HG03159 (cell line): ENCODE measurements at regions not wholly inside any gene's neighbourhood (a gene's known extent, or its start where the extent isn't known, plus 50 kb on each side); places are given as distances from the start of the nearest gene placed in this dataset.

Source experiments
- ATAC-seq: cut with Tn5 transposase; IDR thresholded peaks from one replicate; pipeline ENCODE4 v1.9.1; 2021; ENCODE audit warnings: mild to moderate bottlenecking, moderate library complexity; ENCODE audit not compliant: unreplicated experiment

DNA sequence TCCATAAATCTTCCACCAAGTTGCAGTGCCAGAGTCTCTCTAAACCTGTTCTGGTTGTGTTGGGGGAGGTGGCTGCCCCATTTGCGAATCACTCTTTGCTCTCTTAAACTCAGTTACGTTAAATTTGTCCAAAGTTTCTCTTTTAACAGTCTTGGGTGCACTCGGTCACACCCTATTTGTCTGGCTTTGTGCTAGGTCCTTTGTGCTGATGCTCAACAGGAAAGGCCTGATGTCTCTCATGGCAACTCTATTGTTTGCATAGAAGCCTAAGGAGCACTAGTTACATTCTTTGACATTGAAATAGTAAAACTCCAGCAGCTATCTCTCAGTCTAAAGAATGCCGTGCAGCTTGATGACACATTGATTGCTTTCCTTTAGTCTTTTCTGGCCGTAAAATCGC is 105.1 kb downstream of the TRMT11 start:
- no peak for ATAC-seq

DNA sequence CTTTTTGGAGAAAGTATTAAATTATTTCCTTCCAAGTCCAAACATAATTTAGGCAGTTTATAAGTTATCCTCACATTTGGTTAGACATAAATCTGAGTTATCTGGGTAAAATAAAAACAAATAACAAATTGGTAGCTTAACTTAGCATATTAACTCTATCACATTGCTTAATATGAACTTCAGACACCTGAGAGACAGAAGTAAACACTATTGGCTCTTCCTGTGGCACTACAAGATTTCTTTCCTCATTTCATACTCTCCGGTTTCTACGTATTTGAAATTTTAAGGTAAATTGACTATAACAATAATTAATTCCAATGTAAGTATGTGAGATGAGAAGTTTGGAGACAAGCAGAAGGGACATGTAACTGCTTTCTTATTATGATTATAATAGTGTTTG is 106.8 kb downstream of the TRMT11 start:
- no peak for ATAC-seq

DNA sequence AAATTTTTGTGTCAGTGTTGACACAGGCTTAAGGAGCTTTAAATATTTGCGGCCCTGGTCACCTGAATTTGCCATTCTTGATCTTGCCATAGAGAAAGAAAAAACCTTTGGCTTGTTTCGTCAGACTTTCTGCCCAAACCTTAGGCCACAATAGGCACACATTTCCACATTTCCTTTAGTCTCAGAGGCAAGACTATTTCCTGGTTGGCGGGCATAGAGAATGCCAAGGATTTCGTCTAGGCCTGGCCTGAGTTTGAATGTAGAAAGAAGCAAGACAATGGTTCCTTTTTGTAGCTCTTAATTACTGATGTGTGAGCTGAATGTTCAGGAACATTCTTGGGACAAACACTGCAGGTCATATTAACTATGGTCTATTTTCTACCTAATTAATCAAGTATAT is 108.1 kb downstream of the TRMT11 start:
- ATAC-seq = no peak

DNA sequence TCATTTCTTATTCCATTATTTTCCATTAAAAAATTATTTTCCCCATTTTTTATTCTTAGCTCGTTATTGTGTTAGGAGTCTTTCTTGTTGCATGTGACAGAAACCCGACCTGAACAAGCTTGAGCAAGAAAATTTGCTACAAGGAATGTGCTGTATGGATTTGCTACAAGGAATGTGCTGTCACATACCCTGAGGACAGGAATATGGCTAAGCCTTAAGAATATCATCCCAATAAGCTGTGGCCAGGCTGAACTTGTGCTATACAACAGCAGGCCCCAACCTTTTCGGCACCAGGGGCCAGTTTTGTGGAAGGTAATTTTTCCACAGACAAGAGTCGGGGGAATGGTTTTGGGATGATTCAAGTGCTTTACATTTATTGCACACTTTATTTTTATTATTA is 114.0 kb downstream of the TRMT11 start:
- no peak for ATAC-seq

DNA sequence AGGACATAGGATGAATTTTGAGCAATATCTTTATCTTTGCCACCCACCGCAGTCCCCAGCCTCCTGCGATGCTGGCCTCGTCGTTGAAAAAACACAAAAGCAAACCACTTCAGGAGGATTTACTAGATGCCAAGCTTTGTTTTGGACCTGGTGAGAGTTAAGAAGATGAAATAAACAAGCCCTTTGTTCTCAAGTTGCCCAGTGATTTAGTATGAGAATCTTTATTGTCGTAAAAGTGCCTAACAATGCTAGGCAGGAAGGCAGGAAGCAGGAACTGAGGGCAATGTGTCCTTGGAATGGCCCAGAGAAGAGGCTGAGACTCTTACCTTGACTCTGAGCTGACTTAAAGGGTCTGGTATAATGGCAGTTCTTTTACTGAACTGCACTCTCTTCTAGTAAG is 116.0 kb downstream of the TRMT11 start:
- no peak for ATAC-seq

DNA sequence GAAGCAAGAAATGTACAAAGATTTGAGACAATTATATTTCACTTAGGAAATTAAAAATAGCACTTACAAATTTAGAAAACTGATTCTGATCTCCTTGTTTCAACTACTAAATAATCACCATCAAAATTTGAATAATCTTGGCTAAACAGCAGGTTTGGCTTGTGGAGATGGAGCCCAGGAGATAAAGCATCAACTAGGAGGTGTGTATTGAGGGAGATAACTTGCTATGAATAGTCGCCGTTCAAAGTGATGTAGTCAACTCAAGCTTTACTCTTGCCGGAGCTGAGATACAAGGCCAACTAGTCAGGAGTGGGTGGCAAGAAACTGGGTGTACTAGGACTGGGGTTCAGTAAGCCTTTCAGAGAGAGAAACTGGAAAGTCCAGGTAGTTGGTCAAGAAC is 117.7 kb downstream of the TRMT11 start:
- ATAC-seq = no peak

DNA sequence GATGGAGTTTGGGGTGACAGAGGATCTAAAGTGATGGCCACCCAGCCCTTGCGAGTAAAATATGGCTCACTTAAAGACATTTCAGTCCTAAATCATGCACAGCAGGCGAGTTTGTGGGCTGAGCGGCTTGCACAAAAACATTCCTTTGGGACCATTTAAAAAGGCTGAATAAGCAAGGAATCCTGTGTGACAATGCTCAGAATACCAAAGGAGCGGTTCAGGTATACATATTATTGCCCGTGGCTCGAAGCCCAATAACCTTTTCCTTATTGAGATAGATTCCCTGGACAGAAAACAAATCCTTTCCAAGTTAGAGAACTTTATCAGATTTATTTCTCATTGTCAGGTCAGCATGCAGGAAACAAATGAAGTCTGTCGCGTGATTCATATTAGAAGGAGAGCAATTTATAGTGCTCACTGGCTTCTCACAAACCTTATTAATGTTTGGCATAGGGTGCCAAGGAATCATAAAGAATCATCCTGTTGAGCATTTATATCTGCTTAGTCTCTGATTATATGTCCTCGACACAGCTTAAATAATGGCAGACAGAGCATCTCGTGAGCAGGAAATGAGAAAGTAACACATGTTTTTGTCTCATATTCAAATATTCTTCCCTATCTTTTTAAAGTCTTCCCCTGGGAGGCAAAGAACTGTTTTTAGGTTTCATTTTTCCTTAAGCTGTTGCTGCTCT is 121.3 kb downstream of the TRMT11 start:
- ATAC-seq = no peak

GRCh38 chr6:126110512-126111270 is 124.4 kb downstream of the TRMT11 start:
- ATAC-seq = no peak

- ATAC-seq = no peak
Measured at GRCh38 chr6:126111327-126111726, 125.0 kb downstream of the TRMT11 start.

- no peak for ATAC-seq
Measured at GRCh38 chr6:126112171-126112632, 125.9 kb downstream of the TRMT11 start.

- no peak for ATAC-seq
Measured at GRCh38 chr6:126113261-126113660, 126.9 kb downstream of the TRMT11 start.

- ATAC-seq = no peak
Measured at GRCh38 chr6:126117251-126117650, 130.9 kb downstream of the TRMT11 start.

GRCh38 chr6:126118058-126118755 is 131.9 kb downstream of the TRMT11 start:
- no peak for ATAC-seq

GRCh38 chr6:126118936-126119335 is 132.6 kb downstream of the TRMT11 start:
- ATAC-seq = no peak

DNA sequence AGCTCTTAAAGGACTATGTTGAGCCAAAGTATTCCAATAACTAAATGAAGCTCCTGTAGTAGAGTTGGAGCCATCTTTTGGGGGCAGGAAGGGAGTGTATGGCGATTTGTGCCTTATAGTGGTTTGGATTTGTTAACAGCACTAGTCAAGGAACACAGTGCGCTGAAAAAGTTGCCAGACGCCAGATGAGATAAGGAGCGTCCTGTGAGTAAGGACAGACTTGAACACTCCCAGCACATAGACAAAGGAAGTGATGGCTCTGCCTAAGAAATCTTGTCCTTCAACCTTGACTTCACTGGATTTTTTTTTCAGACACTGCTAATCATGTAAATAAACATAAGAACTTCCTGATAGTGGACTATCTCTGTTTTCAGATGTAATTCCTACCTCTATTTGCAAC is 136.9 kb downstream of the TRMT11 start:
- no peak for ATAC-seq

DNA sequence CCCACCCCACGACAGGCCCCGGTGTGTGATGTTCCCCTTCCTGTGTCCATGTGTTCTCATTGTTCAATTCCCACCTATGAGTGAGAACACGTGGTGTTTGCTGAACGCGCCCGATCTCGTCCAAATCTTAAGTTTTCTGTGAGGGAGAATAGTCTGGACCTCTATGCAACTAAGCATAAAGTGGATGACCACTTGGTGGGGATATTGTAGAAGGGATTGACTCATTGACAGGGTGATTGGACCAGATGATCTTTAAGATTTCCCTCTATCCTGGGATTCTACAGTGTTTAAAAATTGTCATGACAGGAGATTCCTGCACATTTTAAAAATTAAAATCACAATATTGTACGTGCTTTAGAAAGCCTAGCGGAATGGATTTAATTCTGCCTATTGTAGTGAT is 141.3 kb downstream of the TRMT11 start:
- no peak for ATAC-seq

DNA sequence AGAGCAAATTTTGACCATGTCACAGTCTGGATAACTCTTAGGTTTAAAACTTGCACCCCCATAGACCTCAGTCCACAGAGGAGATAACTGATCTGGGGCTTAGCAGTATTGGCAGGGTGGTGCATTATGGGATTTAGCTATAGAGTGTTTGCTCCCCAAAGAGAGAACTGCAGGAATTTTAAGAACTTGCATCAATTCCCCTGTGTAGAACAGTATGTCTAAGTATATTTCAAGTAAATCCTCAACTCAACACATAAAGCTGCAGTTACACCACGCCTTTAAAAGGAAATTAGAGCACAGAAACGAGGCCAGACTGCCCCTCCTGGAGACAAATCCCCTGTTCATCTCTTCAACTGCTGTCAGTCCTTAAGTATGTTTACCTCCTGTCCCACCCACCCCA is 144.9 kb downstream of the TRMT11 start:
- ATAC-seq = no peak

DNA sequence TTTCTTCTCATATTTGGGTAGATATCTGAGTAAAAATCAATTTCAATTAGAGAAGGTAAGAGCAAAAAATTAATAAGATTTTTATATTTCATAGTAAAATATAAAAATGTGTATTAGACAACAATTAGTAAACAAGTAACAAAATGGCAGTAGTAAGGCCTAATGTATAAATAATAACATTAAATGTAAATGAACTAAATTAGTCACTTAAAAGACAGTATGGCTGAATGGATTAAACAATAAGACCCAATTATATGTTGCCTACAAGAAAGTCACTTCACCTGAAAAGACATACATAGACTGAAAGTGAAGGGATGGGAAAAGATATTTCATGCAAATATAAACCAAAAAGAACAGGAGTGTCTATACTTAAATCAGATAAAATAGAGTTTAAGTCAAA is 147.6 kb downstream of the TRMT11 start:
- ATAC-seq = no peak

DNA sequence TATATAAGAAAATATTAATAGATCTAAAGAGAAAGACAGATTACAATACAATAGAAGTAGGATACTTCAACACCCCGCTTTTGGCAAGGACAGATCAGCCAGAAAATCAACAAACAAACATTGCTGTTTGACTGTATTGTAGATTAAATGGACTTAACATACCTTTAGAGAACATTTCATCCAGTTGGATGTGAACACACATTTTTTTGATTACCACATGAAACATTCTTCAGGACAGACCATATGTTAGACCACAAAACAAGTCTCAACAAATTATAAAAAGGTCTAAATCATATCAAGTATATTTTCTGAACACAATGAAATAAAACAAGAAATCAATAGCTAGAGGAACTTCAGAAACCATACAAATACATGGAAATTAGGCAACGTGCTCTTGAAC is 148.2 kb downstream of the TRMT11 start:
- no peak for ATAC-seq

DNA sequence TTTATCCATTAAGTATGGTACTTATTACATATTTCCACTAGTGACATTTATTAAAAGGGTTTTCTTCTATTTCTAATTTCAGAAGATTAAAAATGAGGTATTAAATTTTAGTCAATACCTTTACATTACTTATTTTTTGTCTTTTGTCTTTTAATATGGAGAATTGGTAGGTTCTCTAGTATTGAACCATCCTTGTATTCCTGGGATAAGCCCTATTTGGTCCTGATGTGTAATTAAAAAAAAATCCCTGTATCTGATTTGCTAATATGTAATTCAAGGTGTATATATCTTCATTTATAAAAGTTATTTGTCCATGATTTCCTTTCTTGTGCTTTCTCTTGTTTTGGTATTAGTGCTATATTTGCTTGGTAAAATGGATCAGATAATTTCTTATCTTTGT is 153.7 kb downstream of the TRMT11 start:
- ATAC-seq = no peak

- ATAC-seq = no peak
Measured at GRCh38 chr6:126143761-126144251, 157.5 kb downstream of the TRMT11 start.

- no peak for ATAC-seq
Measured at GRCh38 chr6:126145351-126145750, 159.0 kb downstream of the TRMT11 start.
